HFFc6 (cell line): ENCODE measurements at regions not wholly inside any gene's neighbourhood (a gene's known extent, or its start where the extent isn't known, plus 50 kb on each side); places are given as distances from the start of the nearest gene placed in this dataset.

Source experiments
- DNase-seq: peaks from one replicate; pipeline ENCODE4 v3.0.0-alpha.2; 2018
- H3K27ac Mint-ChIP-seq: 2 replicates; pipeline ENCODE4 v1.8.0; 2020; ENCODE audit warnings: mild to moderate bottlenecking, mixed read lengths
- H3K27me3 Mint-ChIP-seq: 2 replicates; pipeline ENCODE4 v1.8.0; 2021; ENCODE audit warnings: mild to moderate bottlenecking, moderate library complexity, mixed read lengths; ENCODE audit not compliant: insufficient read depth
- H3K36me3 Mint-ChIP-seq: 2 replicates; pipeline ENCODE4 v1.8.0; 2021; ENCODE audit warnings: low read depth, mixed read lengths
- H3K4me1 Mint-ChIP-seq: 2 replicates; pipeline ENCODE4 v1.8.0; 2020; ENCODE audit warnings: low read depth, mixed read lengths
- H3K4me3 Mint-ChIP-seq: 2 replicates; pipeline ENCODE4 v1.8.0; 2020; ENCODE audit warnings: mild to moderate bottlenecking, moderate library complexity, mixed read lengths
- H3K9me3 Mint-ChIP-seq: 2 replicates; pipeline ENCODE4 v1.8.0; 2020; ENCODE audit warnings: mild to moderate bottlenecking, mixed read lengths
- TF ChIP-seq, protein P1 (sequence below): fragments of 200-600 bp; sonication (generic); IDR thresholded peaks from 2 replicates; pipeline ENCODE4 v1.5.0; 2021; ENCODE audit warnings: antibody characterized with exemption, mild to moderate bottlenecking

DNA sequence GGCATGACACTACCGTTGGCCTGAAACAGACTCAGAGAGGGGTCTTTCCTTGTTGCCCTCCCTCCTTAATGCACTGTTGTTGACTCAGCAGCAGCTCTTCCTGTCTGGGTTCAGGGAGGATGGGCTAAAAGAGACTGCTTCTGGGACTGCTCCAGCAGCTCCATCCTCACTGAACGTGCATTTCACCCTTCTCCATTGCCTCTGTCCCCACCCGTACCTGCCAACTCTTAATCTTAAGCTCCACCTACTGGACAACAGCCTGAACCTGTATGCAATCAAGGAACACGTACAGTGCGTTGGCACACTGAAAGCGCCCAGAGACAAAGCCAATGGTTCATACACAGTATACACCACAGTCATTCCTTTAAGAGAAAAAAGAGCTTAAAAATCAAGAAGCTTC is 230.8 kb upstream of the RAB6C start:
- no peaks in the 10 kb centered on the region; the same call in 1 of the 2 replicates for H3K27me3 Mint-ChIP-seq
- H3K36me3 Mint-ChIP-seq = no peaks in the 10 kb centered on the region
- H3K9me3 Mint-ChIP-seq = peaks cover 55% of the 10 kb centered on the region
- H3K4me3 Mint-ChIP-seq = no peak overlapping the region
- TF ChIP-seq, protein P1, sequence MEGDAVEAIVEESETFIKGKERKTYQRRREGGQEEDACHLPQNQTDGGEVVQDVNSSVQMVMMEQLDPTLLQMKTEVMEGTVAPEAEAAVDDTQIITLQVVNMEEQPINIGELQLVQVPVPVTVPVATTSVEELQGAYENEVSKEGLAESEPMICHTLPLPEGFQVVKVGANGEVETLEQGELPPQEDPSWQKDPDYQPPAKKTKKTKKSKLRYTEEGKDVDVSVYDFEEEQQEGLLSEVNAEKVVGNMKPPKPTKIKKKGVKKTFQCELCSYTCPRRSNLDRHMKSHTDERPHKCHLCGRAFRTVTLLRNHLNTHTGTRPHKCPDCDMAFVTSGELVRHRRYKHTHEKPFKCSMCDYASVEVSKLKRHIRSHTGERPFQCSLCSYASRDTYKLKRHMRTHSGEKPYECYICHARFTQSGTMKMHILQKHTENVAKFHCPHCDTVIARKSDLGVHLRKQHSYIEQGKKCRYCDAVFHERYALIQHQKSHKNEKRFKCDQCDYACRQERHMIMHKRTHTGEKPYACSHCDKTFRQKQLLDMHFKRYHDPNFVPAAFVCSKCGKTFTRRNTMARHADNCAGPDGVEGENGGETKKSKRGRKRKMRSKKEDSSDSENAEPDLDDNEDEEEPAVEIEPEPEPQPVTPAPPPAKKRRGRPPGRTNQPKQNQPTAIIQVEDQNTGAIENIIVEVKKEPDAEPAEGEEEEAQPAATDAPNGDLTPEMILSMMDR = no peak
- H3K4me1 Mint-ChIP-seq = no peaks in the 10 kb centered on the region
- no peak for DNase-seq
- no peak overlapping the region for H3K27ac Mint-ChIP-seq

DNA sequence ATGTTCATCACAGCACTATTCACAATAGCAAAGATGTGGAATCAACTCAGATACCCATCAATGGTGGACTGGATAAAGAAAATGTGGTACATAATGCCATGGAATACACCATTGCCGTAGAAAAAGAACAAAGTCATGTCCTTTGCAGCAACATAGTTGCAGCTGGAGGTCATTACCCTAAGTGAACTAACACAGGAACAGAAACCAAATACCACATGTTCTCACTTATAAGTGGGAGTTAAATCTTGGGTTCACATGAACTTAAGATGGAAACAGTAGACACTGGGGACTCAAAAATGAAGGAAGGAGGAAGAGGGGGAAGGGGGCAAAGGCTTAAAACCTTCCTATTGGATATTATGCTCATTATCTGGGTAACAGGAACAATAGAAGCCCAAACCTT is 228.1 kb upstream of the RAB6C start:
- no peak for DNase-seq
- Mint-ChIP-seq H3K27me3 (no peaks in the 10 kb centered on the region; the same call in none of the 2 replicates), H3K9me3 (peaks cover 38% of the 10 kb centered on the region), H3K4me3 (no peak overlapping the region), H3K4me1 (no peaks in the 10 kb centered on the region), H3K27ac (no peak overlapping the region), H3K36me3 (no peaks in the 10 kb centered on the region)
- TF ChIP-seq, protein P1 = no peak

DNA sequence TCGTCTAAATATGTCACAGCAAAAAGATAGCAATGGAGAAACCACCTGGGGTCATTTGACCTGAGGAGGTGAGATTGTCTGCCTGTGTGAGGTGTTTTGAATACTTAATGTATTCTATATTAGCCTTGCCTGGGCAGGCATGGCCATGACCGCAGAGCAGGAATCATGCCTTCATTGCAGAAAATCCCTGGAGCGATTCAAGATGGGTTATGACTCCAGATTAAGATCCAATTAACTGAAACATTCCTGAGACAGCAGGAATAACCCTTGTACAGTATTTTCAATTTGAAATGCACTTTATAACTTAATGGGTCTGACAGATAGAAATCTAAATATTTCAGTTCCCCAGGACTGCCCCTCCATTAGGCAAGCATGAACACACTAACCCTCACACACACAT is 227.3 kb upstream of the RAB6C start:
- H3K9me3 Mint-ChIP-seq = peaks cover 30% of the 10 kb centered on the region
- no peaks in the 10 kb centered on the region for H3K36me3 Mint-ChIP-seq
- no peak overlapping the region for H3K27ac Mint-ChIP-seq
- no peaks in the 10 kb centered on the region for H3K4me1 Mint-ChIP-seq
- H3K27me3 Mint-ChIP-seq = no peaks in the 10 kb centered on the region; the same call in none of the 2 replicates
- no peak overlapping the region for H3K4me3 Mint-ChIP-seq
- no peak for DNase-seq
- TF ChIP-seq, protein P1 = no peak

DNA sequence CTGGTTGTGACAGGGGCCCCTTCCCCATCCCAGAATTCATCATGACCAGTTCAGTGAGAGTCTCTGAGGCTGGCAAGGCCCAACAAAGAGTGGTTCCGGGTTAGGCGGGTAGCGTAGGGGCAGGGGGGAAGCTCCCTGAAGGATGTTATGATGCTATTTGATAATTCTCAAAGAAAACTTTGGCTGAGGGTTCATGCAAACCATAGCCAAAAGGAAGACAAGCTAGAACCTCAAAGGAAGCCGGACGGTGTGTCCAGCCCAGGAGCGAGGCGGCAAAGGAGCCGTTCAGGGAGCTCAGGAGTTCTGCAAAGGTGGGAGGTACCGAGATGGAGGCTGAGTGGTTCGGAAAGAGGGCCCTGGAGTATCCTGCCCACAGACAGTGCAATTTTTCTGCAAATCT is 226.8 kb upstream of the RAB6C start:
- no peak for DNase-seq
- Mint-ChIP-seq H3K27me3 (no peaks in the 10 kb centered on the region; the same call in none of the 2 replicates), H3K36me3 (no peaks in the 10 kb centered on the region), H3K27ac (no peak overlapping the region), H3K4me3 (no peak overlapping the region), H3K9me3 (peaks cover 29% of the 10 kb centered on the region), H3K4me1 (no peaks in the 10 kb centered on the region)
- TF ChIP-seq, protein P1 = no peak

DNA sequence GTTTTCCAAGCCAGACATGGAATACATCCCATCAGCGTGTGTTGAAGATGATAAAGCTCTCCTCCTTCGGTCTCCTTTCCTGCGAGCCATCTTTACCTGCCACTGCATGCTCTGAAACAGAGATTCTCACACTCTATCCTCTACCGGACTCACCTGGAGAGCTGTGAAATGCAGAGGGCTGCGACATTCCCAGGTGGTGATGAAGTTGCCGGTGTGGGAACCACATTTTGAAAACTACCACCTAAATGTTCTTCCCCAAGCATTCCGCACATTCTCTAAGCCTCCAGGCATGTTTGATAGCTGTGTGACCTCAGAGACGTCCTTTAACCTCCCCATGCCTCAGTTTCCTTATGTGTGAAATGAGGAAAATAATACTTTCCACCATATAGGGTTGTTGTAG is 226.2 kb upstream of the RAB6C start:
- H3K27ac Mint-ChIP-seq = no peak overlapping the region
- no peaks in the 10 kb centered on the region for H3K4me1 Mint-ChIP-seq
- H3K36me3 Mint-ChIP-seq = no peaks in the 10 kb centered on the region
- no peak for DNase-seq
- H3K27me3 Mint-ChIP-seq = no peaks in the 10 kb centered on the region; the same call in none of the 2 replicates
- TF ChIP-seq, protein P1 = no peak
- H3K9me3 Mint-ChIP-seq = peaks cover 33% of the 10 kb centered on the region
- H3K4me3 Mint-ChIP-seq = no peak overlapping the region

DNA sequence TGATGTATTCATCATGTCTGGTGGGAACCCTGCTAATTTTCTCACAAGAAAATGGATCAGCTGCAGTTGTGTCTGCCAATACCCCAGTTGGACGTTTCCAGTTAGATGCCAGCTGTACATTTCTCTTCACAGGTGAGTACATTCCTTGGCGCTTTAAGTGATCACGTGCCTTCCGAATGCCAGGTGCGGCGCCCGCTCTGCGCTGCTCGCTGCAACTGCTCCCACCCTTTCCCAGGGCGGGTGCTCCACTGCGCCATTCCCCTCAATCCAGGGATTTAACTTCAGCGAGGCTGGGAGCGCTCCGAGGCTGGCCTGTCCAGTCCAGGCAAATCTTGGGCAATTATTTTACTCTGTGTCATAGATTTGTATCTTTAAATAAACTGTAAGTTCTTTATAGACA is 225.0 kb upstream of the RAB6C start:
- Mint-ChIP-seq H3K27ac (no peak overlapping the region), H3K27me3 (no peaks in the 10 kb centered on the region; the same call in none of the 2 replicates), H3K36me3 (no peaks in the 10 kb centered on the region), H3K4me1 (no peaks in the 10 kb centered on the region), H3K9me3 (peaks cover 26% of the 10 kb centered on the region), H3K4me3 (no peak overlapping the region)
- TF ChIP-seq, protein P1 = no peak
- no peak for DNase-seq
